Loucy (cell line): ENCODE measurements at regions not wholly inside any gene's neighbourhood (a gene's known extent, or its start where the extent isn't known, plus 50 kb on each side); places are given as distances from the start of the nearest gene placed in this dataset.

ENCODE experiments used
- H2AFZ ChIP-seq: fragments of 200-600 bp; sonication (generic); 2 replicates; pipeline ENCODE4 v1.6.0; 2016; ENCODE audit warnings: antibody characterized with exemption, mild to moderate bottlenecking, low read length, moderate library complexity
- H3F3A ChIP-seq: fragments of 200-600 bp; 2 replicates; pipeline ENCODE4 v1.6.0; 2016; ENCODE audit warnings: antibody characterized with exemption, low read depth, mild to moderate bottlenecking
- H3K27me3 ChIP-seq: fragments of 200-600 bp; sonication (generic); 2 replicates; pipeline ENCODE4 v1.6.1; 2014; ENCODE audit warnings: low read length, mild to moderate bottlenecking; ENCODE audit not compliant: insufficient read depth, poor library complexity, severe bottlenecking
- H3K36me3 ChIP-seq: fragments of 200-600 bp; sonication (generic); 2 replicates; pipeline ENCODE4 v1.6.1; 2016; ENCODE audit warnings: low read length; ENCODE audit not compliant: insufficient read depth
- H3K4me1 ChIP-seq: fragments of 200-600 bp; sonication (generic); 2 replicates; pipeline ENCODE4 v1.5.1; 2014; ENCODE audit warnings: low read length, mild to moderate bottlenecking; ENCODE audit not compliant: insufficient read depth, poor library complexity, severe bottlenecking
- H3K4me2 ChIP-seq: fragments of 200-600 bp; sonication (generic); 2 replicates; pipeline ENCODE4 v1.6.0; 2014; ENCODE audit warnings: antibody characterized with exemption, low read length, low read depth, mild to moderate bottlenecking; ENCODE audit not compliant: poor library complexity, severe bottlenecking
- H3K4me3 ChIP-seq: fragments of 200-600 bp; sonication (generic); 2 replicates; pipeline ENCODE4 v1.5.1; 2014; ENCODE audit warnings: low read length, mild to moderate bottlenecking, mixed read lengths; ENCODE audit not compliant: poor library complexity, severe bottlenecking
- H3K79me2 ChIP-seq: fragments of 200-600 bp; sonication (generic); 2 replicates; pipeline ENCODE4 v1.6.1; 2014; ENCODE audit warnings: low read length; ENCODE audit not compliant: insufficient read depth
- H3K9ac ChIP-seq: fragments of 200-600 bp; sonication (generic); 2 replicates; pipeline ENCODE4 v1.6.0; 2014; ENCODE audit warnings: mild to moderate bottlenecking, low read depth, low read length, moderate library complexity; ENCODE audit not compliant: poor library complexity, severe bottlenecking
- H3K9me2 ChIP-seq: fragments of 200-600 bp; sonication (generic); replicated peaks from 2 replicates; pipeline ENCODE4 v1.6.1; 2016; ENCODE audit warnings: low read depth, low read length, mixed read lengths
- H3K9me3 ChIP-seq: fragments of 200-600 bp; sonication (generic); 2 replicates; pipeline ENCODE4 v1.6.1; 2014; ENCODE audit warnings: mild to moderate bottlenecking, antibody characterized with exemption, low read length, low read depth; ENCODE audit not compliant: insufficient read depth
- H4K20me1 ChIP-seq: fragments of 200-600 bp; sonication (generic); 2 replicates; pipeline ENCODE4 v1.6.0; 2014; ENCODE audit warnings: antibody characterized with exemption, low read length, mild to moderate bottlenecking; ENCODE audit not compliant: insufficient read depth, poor library complexity, severe bottlenecking
- CTCF ChIP-seq: fragments of 200-600 bp; sonication (generic); conservative IDR thresholded peaks from 2 replicates; pipeline ENCODE4 v1.5.1; 2014; ENCODE audit warnings: mild to moderate bottlenecking, antibody characterized with exemption, low read length
- EZH2phosphoT487 ChIP-seq: fragments of 200-600 bp; IDR thresholded peaks from 2 replicates; pipeline ENCODE4 v1.6.1; 2018; ENCODE audit warnings: antibody characterized with exemption, mild to moderate bottlenecking, moderate library complexity, borderline replicate concordance

DNA sequence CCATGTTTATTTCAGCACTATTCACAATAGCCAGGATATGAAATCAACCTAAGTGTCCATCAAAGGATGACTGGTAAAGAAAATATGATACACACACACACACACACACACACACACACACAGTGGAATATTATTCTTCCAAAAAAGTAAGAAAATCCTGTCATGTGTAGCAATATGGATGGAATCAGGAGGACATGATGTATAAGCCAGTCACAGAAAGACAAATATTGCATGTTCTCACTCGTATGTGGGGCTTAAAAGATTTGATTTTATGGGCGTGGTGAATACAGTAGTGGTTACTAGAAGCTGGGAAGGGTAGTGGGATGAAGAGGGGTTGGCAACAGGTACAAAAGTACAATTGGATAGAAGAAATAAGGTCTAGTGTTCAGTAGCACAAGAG is 207.0 kb upstream of the PRDM1 start:
- Histone ChIP-seq H3F3A (no peaks in the 10 kb centered on the region), H3K4me3 (no peak overlapping the region), H3K4me1 (no peaks in the 10 kb centered on the region), H2AFZ (no peak overlapping the region), H3K9me3 (no peaks in the 10 kb centered on the region), H3K9me2 (no peaks in the 10 kb centered on the region), H3K9ac (no peak overlapping the region), H3K4me2 (no peak overlapping the region), H3K79me2 (no peaks in the 10 kb centered on the region), H3K27me3 (no peaks in the 10 kb centered on the region), H4K20me1 (no peaks in the 10 kb centered on the region), H3K36me3 (no peaks in the 10 kb centered on the region)
- TF ChIP-seq CTCF (no peak), EZH2phosphoT487 (no peak)

GRCh38 chr6:105875974-105876640 is 210.0 kb upstream of the PRDM1 start:
- Histone ChIP-seq H3K4me3 (no peak overlapping the region), H3K9me2 (no peaks in the 10 kb centered on the region), H3K36me3 (no peaks in the 10 kb centered on the region), H4K20me1 (no peaks in the 10 kb centered on the region), H3K4me1 (no peaks in the 10 kb centered on the region), H3K9me3 (no peaks in the 10 kb centered on the region), H3K27me3 (peaks cover 6% of the 10 kb centered on the region), H3K4me2 (no peak overlapping the region), H3K79me2 (no peaks in the 10 kb centered on the region), H3K9ac (no peak overlapping the region), H2AFZ (no peak overlapping the region), H3F3A (no peaks in the 10 kb centered on the region)
- TF ChIP-seq EZH2phosphoT487 (no peak), CTCF (no peak)

DNA sequence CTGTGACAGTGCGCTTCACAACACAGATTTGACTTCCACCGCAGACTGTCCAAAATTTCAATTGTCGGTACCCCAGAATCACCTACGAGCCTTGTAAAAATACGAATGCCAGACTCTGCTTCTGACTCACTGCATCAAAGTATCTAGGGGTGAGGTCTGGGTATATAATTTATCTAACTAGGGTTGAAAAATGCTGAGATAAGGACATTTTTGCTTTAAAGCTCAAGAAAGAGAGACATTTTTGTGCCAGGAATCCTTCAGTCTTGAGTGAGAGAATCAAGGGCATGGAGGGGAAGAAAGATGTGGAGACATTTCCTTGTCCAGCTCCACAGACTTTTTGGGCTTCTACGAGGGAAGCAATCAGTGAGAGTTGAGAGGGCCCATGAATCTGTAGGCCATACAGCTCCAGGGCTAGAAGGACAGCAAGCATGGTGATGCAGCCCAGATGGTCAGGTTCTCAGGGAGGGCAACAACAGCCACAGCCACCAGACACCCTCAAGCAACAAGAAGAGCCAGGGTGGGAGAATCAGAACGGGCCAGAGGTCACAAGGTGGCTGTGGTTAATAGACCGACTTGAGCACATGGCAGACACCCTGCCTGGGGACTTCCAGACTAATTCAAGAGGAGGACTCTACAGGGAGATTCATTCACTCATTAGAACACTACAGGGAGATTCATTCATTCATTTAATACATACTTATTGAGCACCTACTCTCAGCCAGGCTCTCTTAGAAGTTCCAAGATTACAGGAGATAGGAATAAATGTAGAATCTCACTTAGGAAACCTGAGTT is 211.1 kb upstream of the PRDM1 start:
- Histone ChIP-seq H3K36me3 (no peaks in the 10 kb centered on the region), H3K9ac (no peak overlapping the region)

More for the DNA sequence above, 211.1 kb upstream of the PRDM1 start:
- Histone ChIP-seq H3F3A (no peaks in the 10 kb centered on the region), H3K4me3 (no peak overlapping the region), H3K9me3 (no peaks in the 10 kb centered on the region), H3K27me3 (peaks cover 6% of the 10 kb centered on the region), H3K4me2 (no peak overlapping the region), H3K4me1 (no peaks in the 10 kb centered on the region), H2AFZ (no peak overlapping the region), H3K79me2 (no peaks in the 10 kb centered on the region), H4K20me1 (no peaks in the 10 kb centered on the region), H3K9me2 (no peaks in the 10 kb centered on the region)
- TF ChIP-seq EZH2phosphoT487: no peak
- TF ChIP-seq CTCF: no peak
